ENCODE measurements at regions not wholly inside any gene's neighbourhood (a gene's known extent, or its start where the extent isn't known, plus 50 kb on each side); places are given as distances from the start of the nearest gene placed in this dataset.

DNA sequence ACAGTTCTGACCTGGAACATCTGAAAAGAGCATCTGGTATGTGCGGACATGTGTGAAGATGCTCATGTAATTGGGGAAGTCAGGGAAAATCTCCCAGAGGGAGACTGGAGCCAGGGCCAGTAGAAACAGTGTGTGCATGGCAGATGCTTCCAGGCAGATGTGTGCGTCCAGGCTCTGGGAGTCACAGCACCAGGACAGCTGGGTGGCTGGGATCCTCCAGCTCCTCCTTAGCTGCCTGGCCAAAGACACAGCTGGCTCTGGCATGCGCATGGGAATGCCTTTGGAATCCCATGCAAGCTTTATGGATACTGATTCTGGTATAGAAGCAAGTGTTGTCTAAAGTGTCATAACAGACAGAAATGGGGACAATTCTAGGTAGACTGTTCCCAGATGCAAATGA lies 369.7 kb downstream of the INSIG2 start:
- TF ChIP-seq, protein P1, sequence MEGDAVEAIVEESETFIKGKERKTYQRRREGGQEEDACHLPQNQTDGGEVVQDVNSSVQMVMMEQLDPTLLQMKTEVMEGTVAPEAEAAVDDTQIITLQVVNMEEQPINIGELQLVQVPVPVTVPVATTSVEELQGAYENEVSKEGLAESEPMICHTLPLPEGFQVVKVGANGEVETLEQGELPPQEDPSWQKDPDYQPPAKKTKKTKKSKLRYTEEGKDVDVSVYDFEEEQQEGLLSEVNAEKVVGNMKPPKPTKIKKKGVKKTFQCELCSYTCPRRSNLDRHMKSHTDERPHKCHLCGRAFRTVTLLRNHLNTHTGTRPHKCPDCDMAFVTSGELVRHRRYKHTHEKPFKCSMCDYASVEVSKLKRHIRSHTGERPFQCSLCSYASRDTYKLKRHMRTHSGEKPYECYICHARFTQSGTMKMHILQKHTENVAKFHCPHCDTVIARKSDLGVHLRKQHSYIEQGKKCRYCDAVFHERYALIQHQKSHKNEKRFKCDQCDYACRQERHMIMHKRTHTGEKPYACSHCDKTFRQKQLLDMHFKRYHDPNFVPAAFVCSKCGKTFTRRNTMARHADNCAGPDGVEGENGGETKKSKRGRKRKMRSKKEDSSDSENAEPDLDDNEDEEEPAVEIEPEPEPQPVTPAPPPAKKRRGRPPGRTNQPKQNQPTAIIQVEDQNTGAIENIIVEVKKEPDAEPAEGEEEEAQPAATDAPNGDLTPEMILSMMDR (IDR thresholded peaks at IDR 0.05): no peak
- no peak for TF ChIP-seq POLR2A (IDR thresholded peaks at IDR 0.05)
- Histone ChIP-seq H3K4me1 (no peaks in the 10 kb centered on the region), H3K27me3 (peaks cover 0 to 26% (median 0%) of the 10 kb centered on the region in 4 donors), H3K9me3 (no peaks in the 10 kb centered on the region), H3K36me3 (no peaks in the 10 kb centered on the region), H3K4me3 (no peak overlapping the region), H3K27ac (no peak overlapping the region)
- DNase-seq: no peak
- intact Hi-C loops (cut with DNase I): no loop called here
- 77 to 93% methylated on average over 1 to 2 of the region's 3 CpGs for WGBS, 2 donors

DNA sequence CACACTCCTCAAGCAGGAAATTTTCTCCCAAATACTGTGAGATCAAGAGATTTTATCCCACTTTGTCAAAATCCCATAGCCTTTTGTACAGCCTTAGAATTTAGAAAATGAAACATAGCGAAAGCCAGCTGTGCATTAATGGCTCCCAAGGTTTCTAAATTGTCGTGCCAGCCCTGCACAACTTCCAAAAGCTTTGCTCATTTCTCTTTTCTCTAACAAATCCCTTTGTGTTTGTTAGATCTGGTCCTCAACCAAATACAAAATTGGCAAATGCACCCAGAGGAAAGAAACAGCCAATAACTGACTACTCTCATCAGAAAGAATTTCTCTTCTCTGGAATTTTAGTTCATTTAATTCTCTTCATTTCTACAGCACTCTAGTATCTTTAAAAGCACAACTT lies 361.1 kb downstream of the INSIG2 start:
- H3K36me3 ChIP-seq: no peaks in the 10 kb centered on the region
- H3K4me3 ChIP-seq: no peak overlapping the region
- 55 to 63% methylated on average over 2 of the region's 2 CpGs for WGBS, 2 donors
- DNase-seq: no peak
- no peak overlapping the region for H3K27ac ChIP-seq
- H3K4me1 ChIP-seq: no peaks in the 10 kb centered on the region
- TF ChIP-seq, protein P1 (IDR thresholded peaks at IDR 0.05): no peak
- no peak for TF ChIP-seq POLR2A (IDR thresholded peaks at IDR 0.05)
- no peaks in the 10 kb centered on the region for H3K27me3 ChIP-seq
- intact Hi-C loops (cut with DNase I): no loop called here
- H3K9me3 ChIP-seq: no peaks in the 10 kb centered on the region

DNA sequence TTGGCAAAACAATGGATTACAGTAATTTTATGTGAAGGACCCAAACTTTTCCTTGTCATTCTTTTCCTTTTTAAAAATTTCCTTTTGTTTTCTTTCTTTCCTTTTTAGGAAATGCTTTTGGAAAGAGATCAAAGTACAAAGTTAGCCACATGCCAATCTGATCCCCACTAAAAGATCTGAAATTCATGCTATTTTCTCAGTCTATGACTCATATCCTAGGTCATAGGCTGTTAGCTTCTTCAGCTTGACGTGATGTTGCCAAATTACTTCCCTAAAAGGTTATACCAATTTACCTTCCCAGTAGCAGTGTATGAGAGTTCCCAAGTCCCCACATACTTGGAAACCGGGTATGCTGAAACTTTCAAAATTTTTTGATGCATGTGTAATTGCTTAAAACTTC lies 355.3 kb downstream of the INSIG2 start:
- no peaks in the 10 kb centered on the region for H3K9me3 ChIP-seq
- H3K4me3 ChIP-seq: no peak overlapping the region
- TF ChIP-seq POLR2A (IDR thresholded peaks at IDR 0.05): no peak
- TF ChIP-seq, protein P1 (IDR thresholded peaks at IDR 0.05): no peak
- H3K27ac ChIP-seq: no peak overlapping the region
- no peaks in the 10 kb centered on the region for H3K36me3 ChIP-seq
- WGBS, 2 donors: 20 to 23% methylated on average over 2 of the region's 2 CpGs
- no peaks in the 10 kb centered on the region for H3K27me3 ChIP-seq
- DNase-seq: no peak
- intact Hi-C loops (cut with DNase I): no loop called here
- H3K4me1 ChIP-seq: no peaks in the 10 kb centered on the region

DNA sequence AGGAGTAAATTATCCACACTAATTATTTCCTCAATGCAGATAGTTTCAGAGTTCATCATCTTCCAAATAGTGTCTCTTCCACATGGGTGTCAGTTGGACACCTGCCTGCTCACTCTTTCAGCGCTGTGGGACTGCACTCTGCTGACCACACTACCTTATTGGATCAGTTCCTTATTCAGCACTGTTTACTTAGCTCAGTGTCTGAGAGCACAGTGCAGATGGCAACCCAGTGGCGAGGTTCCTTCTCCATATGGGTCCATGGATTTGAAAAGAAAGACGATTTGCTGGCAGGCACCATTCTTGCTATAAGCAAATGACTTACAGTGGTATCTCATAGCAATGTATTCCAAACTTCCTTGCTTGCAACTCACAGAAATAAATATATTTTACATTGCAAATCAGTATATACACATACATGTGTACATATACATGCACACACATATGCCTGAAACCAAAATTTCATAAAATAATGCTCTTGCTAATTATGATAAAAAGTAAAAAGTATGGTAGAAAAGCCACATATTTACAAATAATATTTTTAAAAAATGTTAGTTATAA lies 354.8 kb downstream of the INSIG2 start:
- Histone ChIP-seq H3K9me3 (no peaks in the 10 kb centered on the region), H3K27me3 (no peaks in the 10 kb centered on the region), H3K4me1 (no peaks in the 10 kb centered on the region), H3K27ac (no peak overlapping the region), H3K4me3 (no peak overlapping the region), H3K36me3 (no peaks in the 10 kb centered on the region)
- WGBS, 2 donors: 55 to 71% methylated on average over 3 of the region's 3 CpGs
- intact Hi-C loops (cut with DNase I): no loop called here
- DNase-seq: no peak
- TF ChIP-seq, protein P1 (IDR thresholded peaks at IDR 0.05): no peak
- TF ChIP-seq POLR2A (IDR thresholded peaks at IDR 0.05): no peak

DNA sequence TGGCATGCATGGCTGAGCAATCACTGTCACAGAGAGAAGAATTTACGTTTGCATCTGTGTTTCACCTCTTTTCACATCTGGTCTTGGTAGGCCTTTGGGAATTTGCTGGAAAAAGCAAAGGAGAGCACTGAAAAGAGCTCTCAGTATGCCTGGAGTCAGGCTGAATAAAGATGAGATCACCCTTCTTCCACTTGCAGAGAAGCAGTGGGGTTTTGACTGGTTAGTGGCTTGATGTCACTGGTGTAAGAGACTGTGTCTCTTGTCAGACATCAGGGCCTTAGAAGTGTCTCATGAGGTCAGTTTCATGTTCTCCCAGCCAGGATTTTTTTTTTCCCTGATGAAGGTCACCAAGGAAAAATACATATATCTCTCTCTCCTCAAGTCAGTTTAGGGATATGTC lies 353.8 kb downstream of the INSIG2 start:
- Histone ChIP-seq H3K4me3 (no peak overlapping the region), H3K27ac (no peak overlapping the region), H3K9me3 (no peaks in the 10 kb centered on the region), H3K36me3 (no peaks in the 10 kb centered on the region), H3K4me1 (no peaks in the 10 kb centered on the region), H3K27me3 (no peaks in the 10 kb centered on the region)
- no peak for DNase-seq
- TF ChIP-seq POLR2A (IDR thresholded peaks at IDR 0.05): no peak
- TF ChIP-seq, protein P1 (IDR thresholded peaks at IDR 0.05): no peak
- WGBS, 2 donors: 30 to 33% methylated on average over 1 of the region's 1 CpG
- intact Hi-C loops (cut with DNase I): no loop called here

All from esophagus squamous epithelium (tissue), 5 donors.